ENCODE measurements at regions not wholly inside any gene's neighbourhood (a gene's known extent, or its start where the extent isn't known, plus 50 kb on each side); places are given as distances from the start of the nearest gene placed in this dataset.

GRCh38 chr20:55937283-55937682, 68.0 kb downstream of the CBLN4 start:
- intact Hi-C loops (cut with micrococcal nuclease; ENCODE audit: unreplicated experiment) (no loop called here), in situ Hi-C loops (cut with MboI) (no loop called here)
- ChIA-PET CTCF (no interaction called here), POLR2A (no interaction called here), SMC1A (ENCODE audit: uncharacterized antibody, unreplicated experiment) (no interaction called here), RAD21 (ENCODE audit: unreplicated experiment) (no interaction called here)
- H2AFZ ChIP-seq (ENCODE audit: control insufficient read depth, low read depth, low read length): no peak overlapping the region
- ATAC-seq (no peak), DNase-seq (ENCODE audit: low read depth, low spot score) (no peak), FAIRE-seq (no peak)
- no TSS peak for BruUV-seq (replicated peaks)
- H3K36me3 ChIP-seq (ENCODE audit: control insufficient read depth in 2 of 2, insufficient read depth in 2 of 2, low read length in 1 of 2): no peaks in the 10 kb centered on the region
- no peak overlapping the region for H3K4me3 ChIP-seq
- H4K20me1 ChIP-seq (ENCODE audit: control insufficient read depth, insufficient read depth): no peaks in the 10 kb centered on the region
- H3K9me3 ChIP-seq (replicated peaks; ENCODE audit: control insufficient read depth, insufficient read depth, low read length): no peaks in the 10 kb centered on the region
- H3K9ac ChIP-seq (ENCODE audit: control insufficient read depth, insufficient read depth, low read length): no peak overlapping the region
- H3K27ac ChIP-seq (ENCODE audit: control insufficient read depth, insufficient read depth): no peak overlapping the region
- TF ChIP-seq SUPT20H (IDR thresholded peaks at IDR 0.05; ENCODE audit: borderline replicate concordance, control insufficient read depth, low read depth, low read length) (no peak), RB1 (IDR thresholded peaks at IDR 0.05; ENCODE audit: borderline replicate concordance) (no peak), DPF2 (IDR thresholded peaks at IDR 0.05) (no peak), TCF3 (IDR thresholded peaks at IDR 0.05; ENCODE audit: borderline replicate concordance, insufficient read depth, low read depth, low read length) (no peak), E2F4 (IDR thresholded peaks at IDR 0.05; ENCODE audit: low read depth, low read length) (no peak), NR2F1 (conservative IDR thresholded peaks at IDR 0.05) (no peak), RBBP5 (conservative IDR thresholded peaks at IDR 0.05) (no peak), BHLHE40 (IDR thresholded peaks at IDR 0.05; ENCODE audit: borderline replicate concordance in 1 of 2, low read depth in 2 of 2, low read length in 1 of 2) (no peak), NRF1 (conservative IDR thresholded peaks at IDR 0.05; ENCODE audit: low read depth, low read length) (no peak), NFYB (IDR thresholded peaks at IDR 0.05; ENCODE audit: insufficient read depth, low read depth, low read length) (no peak)
- 31% methylated on average over 3 of the region's 3 CpGs for WGBS (ENCODE audit: insufficient coverage, insufficient replicate concordance, low lambda C conversion rate, missing lambda C conversion rate)
- H3K79me2 ChIP-seq (ENCODE audit: control insufficient read depth, insufficient read depth, low read length): no peaks in the 10 kb centered on the region
- H3K4me2 ChIP-seq (ENCODE audit: control insufficient read depth, insufficient read depth): no peak overlapping the region
- H3K4me1 ChIP-seq (ENCODE audit: control insufficient read depth, insufficient read depth, low read length): no peaks in the 10 kb centered on the region
- H3K27me3 ChIP-seq (replicated peaks in 1 of 2; ENCODE audit: control insufficient read depth in 2 of 2, insufficient read depth in 2 of 2, low read length in 1 of 2): no peaks in the 10 kb centered on the region

All from GM12878 (cell line).